AG09309 (cell line): ENCODE measurements at regions not wholly inside any gene's neighbourhood (a gene's known extent, or its start where the extent isn't known, plus 50 kb on each side); places are given as distances from the start of the nearest gene placed in this dataset.
"Not testable (repeated sequence)": the region's sequence is repeated elsewhere in the genome, so short reads cannot be mapped to it uniquely, and the experiment has no call there.

Source experiments
- DNase-seq: peaks from one replicate; pipeline ENCODE4 v3.0.0-alpha.2; 2010; ENCODE audit warnings: low read depth
- H3K4me3 ChIP-seq: 2 replicates; pipeline ENCODE4 v1.5.1; 2011; ENCODE audit warnings: mild to moderate bottlenecking, low read depth, low read length, moderate library complexity; ENCODE audit not compliant: control insufficient read depth
- CTCF ChIP-seq: IDR thresholded peaks from 2 replicates; pipeline ENCODE4 v1.5.1; 2011; ENCODE audit warnings: mild to moderate bottlenecking, low read depth, low read length, inconsistent platforms; ENCODE audit not compliant: insufficient read depth, control insufficient read depth; ENCODE audit errors: missing control alignments

DNA sequence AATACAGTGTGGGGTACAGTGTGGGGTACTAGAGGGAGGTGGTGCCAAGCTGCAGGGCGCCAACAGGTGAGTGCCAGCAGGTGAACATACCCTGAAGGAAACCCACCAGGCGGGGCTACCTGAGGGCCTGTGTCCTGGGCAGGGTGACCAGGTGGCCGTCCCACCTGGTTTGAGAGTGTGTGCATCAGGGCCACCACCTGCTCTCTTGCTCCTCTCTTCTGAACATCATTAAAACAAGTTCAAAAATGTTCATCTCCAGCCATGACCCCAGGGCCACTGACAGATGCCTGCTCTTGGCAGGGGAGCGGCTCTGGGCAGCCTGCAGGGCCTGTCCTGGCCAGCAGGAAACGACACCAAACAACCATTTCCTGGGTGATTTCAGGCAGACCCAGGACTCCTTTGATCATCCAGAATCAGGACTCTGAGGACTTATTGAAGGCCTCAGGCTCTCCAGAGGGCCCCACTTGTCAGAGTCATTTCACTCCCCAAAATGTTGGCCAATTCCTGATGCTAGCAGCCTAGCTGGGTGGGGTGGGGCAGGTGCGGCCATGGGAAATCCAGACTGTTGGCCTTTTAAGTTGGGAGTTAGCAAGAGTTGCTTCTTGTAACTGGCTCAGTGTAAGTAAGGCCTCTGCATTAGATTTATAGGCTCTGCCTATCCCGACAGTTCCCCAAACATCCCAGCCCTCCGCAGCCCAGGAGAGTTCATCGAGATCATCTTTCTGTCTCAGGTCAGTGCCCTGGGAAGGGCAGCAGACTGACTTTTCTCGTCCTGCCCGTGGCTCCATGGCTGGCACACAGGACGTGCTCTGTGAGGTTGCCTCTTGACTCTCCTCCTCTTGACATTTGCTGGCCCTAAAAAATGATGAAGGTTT is 111.5 kb upstream of the ZNF236 start:
- TF ChIP-seq CTCF: no peak
- DNase-seq: no peak
- no peak overlapping the region for H3K4me3 ChIP-seq

- H3K4me3 ChIP-seq: no peak overlapping the region
- peak; percentile 88 for TF ChIP-seq CTCF
- no peak for DNase-seq
Observed at GRCh38 chr18:76709659-76710645, 112.4 kb upstream of the ZNF236 start.

GRCh38 chr18:76708722-76709353 is 113.5 kb upstream of the ZNF236 start:
- TF ChIP-seq CTCF: no peak
- H3K4me3 ChIP-seq: no peak overlapping the region

DNA sequence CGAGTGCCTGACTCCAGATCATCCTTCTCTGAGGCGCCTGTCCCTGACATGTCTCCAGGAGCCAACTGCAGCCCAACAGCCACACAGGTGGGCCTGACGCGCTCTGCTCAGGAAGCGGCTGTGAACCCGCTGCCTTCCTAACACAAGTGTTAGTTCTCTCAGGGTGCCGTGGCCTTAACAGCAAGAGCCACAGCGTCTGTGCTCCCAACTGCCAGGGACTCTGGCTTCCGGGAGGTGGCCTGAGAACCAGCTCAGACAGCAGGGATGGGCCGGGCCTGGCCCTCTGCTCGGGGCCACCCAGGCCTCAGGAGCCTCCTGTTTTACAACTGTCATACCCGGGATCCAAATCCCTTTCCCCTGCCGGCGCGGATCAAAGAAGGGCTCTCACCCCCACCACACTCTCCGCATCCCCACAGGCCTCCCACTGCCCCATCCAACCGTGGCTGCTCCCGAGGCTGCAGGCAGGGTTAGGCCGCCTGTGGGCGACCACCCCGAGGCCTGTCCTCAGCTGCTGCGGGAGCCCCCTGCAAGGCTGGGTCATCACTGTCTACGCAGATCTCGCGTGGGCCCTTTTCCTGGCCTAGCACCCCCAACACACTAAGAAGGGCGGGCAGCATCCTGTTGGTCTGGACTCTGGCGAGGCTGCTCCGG is 114.2 kb upstream of the ZNF236 start:
- no peak for DNase-seq
- H3K4me3 ChIP-seq: no peak overlapping the region
- TF ChIP-seq CTCF: no peak

More at GRCh38 chr18:76708722-76709353, 113.5 kb upstream of the ZNF236 start:
- DNase-seq: no peak

DNA sequence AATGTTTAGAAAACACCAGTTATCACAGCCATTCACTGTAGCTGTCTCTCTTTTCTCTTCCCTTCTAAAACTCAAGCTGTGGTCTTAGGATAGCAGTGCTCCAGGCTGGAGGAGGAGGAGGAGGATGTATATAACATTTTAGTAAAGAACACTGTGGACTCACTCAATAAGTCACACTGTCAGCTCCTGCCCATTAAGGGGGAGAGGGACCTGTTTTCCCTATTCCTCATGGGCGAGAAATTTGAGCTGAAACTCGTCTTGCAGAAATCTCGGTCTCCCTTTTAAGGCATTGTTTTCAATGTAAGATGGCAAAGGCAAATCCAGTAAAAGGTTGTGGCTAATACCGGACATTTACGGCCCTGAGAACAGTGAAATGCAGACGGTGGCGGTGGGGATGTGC is 114.8 kb upstream of the ZNF236 start:
- no peak for TF ChIP-seq CTCF
- no peak overlapping the region for H3K4me3 ChIP-seq
- no peak for DNase-seq

GRCh38 chr18:76704589-76704988 is 117.8 kb upstream of the ZNF236 start:
- not testable (repeated sequence) for DNase-seq

More at GRCh38 chr18:76704589-76704988, 117.8 kb upstream of the ZNF236 start:
- not testable (repeated sequence) for H3K4me3 ChIP-seq
